ENCODE measurements at regions not wholly inside any gene's neighbourhood (a gene's known extent, or its start where the extent isn't known, plus 50 kb on each side); places are given as distances from the start of the nearest gene placed in this dataset.

DNA sequence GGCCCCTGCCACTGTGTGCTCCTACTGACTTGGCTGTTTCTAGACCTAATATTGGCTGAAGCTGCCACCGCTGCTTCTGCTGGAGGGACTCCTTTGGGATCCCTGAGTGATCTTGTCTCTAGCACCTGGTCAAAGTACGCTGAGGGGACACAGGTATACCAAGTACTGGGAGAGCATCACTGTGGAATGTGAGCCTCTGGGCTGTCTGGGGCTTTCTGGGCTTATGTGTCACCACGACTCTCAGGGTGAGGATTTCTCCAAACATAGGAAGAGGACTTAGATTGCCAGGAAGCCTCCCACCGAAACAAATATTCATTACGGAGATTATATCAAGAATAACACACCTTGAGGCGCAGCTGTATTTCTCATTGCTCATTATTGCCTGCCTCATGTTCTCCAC, 435.8 kb downstream of the HS3ST3B1 start:
- TF ChIP-seq, protein P1, sequence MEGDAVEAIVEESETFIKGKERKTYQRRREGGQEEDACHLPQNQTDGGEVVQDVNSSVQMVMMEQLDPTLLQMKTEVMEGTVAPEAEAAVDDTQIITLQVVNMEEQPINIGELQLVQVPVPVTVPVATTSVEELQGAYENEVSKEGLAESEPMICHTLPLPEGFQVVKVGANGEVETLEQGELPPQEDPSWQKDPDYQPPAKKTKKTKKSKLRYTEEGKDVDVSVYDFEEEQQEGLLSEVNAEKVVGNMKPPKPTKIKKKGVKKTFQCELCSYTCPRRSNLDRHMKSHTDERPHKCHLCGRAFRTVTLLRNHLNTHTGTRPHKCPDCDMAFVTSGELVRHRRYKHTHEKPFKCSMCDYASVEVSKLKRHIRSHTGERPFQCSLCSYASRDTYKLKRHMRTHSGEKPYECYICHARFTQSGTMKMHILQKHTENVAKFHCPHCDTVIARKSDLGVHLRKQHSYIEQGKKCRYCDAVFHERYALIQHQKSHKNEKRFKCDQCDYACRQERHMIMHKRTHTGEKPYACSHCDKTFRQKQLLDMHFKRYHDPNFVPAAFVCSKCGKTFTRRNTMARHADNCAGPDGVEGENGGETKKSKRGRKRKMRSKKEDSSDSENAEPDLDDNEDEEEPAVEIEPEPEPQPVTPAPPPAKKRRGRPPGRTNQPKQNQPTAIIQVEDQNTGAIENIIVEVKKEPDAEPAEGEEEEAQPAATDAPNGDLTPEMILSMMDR (IDR thresholded peaks at IDR 0.05) = no peak
- no peak for TF ChIP-seq EZH2 (IDR thresholded peaks at IDR 0.05)
